Fibroblast of lung (primary cell): ENCODE measurements at regions not wholly inside any gene's neighbourhood (a gene's known extent, or its start where the extent isn't known, plus 50 kb on each side); places are given as distances from the start of the nearest gene placed in this dataset.
"Not testable (repeated sequence)": the region's sequence is repeated elsewhere in the genome, so short reads cannot be mapped to it uniquely, and the experiment has no call there.

Experiments
- DNase-seq, 2 donors: peaks; one replicate each; pipeline versions ENCODE4 v3.0.0 to v3.0.0-alpha.2; 2010; ENCODE audit warnings: low read depth in 2 of 2
- H2AFZ ChIP-seq: 2 replicates; pipeline ENCODE4 v1.5.1; 2012; ENCODE audit warnings: low read length, control low read depth, inconsistent platforms
- H3K27ac ChIP-seq: 2 replicates; pipeline ENCODE4 v1.5.1; 2011; ENCODE audit warnings: low read length, control low read depth; ENCODE audit not compliant: insufficient read depth
- H3K27me3 ChIP-seq: 2 replicates; pipeline ENCODE4 v1.5.1; 2011; ENCODE audit warnings: mild to moderate bottlenecking, low read length; ENCODE audit not compliant: control insufficient read depth, insufficient read depth
- H3K36me3 ChIP-seq: 2 replicates; pipeline ENCODE4 v1.5.1; 2011; ENCODE audit warnings: low read length; ENCODE audit not compliant: control insufficient read depth, insufficient read depth
- H3K4me1 ChIP-seq: 2 replicates; pipeline ENCODE4 v1.5.1; 2011; ENCODE audit warnings: low read length; ENCODE audit not compliant: control insufficient read depth, insufficient read depth; ENCODE audit errors: extremely low read depth
- H3K4me2 ChIP-seq: 2 replicates; pipeline ENCODE4 v1.5.1; 2011; ENCODE audit warnings: low read length, control low read depth; ENCODE audit not compliant: insufficient read depth; ENCODE audit errors: extremely low read depth
- H3K4me3 ChIP-seq, 4 experiments: fragments of 200-600 bp in 1 of 4; sonication (generic) in 1 of 4; replicated peaks in 1 of 4; 2 replicates each; pipeline ENCODE4 v1.5.1; 2011 to 2016; ENCODE audit warnings: low read length in 4 of 4, low read depth in 3 of 4, mild to moderate bottlenecking in 3 of 4, control low read depth in 2 of 4, inconsistent platforms in 1 of 4, mixed read lengths in 1 of 4; ENCODE audit not compliant: insufficient read depth in 1 of 4; ENCODE audit errors: control extremely low read depth in 1 of 4
- H3K79me2 ChIP-seq: 2 replicates; pipeline ENCODE4 v1.5.1; 2012; ENCODE audit warnings: mild to moderate bottlenecking, low read length, inconsistent platforms; ENCODE audit not compliant: control insufficient read depth, insufficient read depth
- H3K9ac ChIP-seq: 2 replicates; pipeline ENCODE4 v1.5.1; 2011; ENCODE audit warnings: mild to moderate bottlenecking, low read length, control low read depth; ENCODE audit not compliant: insufficient read depth
- H3K9me3 ChIP-seq: 2 replicates; pipeline ENCODE4 v1.5.1; 2012; ENCODE audit warnings: low read depth, low read length; ENCODE audit not compliant: control insufficient read depth, insufficient read depth
- H4K20me1 ChIP-seq: 2 replicates; pipeline ENCODE4 v1.5.1; 2011; ENCODE audit warnings: low read length; ENCODE audit not compliant: control insufficient read depth, insufficient read depth; ENCODE audit errors: extremely low read depth
- CTCF ChIP-seq, 2 donors: IDR thresholded peaks in 1 of 2; conservative IDR thresholded peaks in 1 of 2; 1 replicate in 1 of 2; 2 replicates in 1 of 2; pipeline ENCODE4 v1.5.1; 2011 to 2012; ENCODE audit warnings: low read length in 2 of 2, control low read depth in 1 of 2, inconsistent platforms in 1 of 2, low read depth in 1 of 2, mild to moderate bottlenecking in 1 of 2
- EZH2 ChIP-seq: IDR thresholded peaks from 2 replicates; pipeline ENCODE4 v1.5.1; 2012; ENCODE audit warnings: low read length, control low read depth, mild to moderate bottlenecking; ENCODE audit errors: missing control alignments

GRCh38 chr5:77859306-77859705, 83.2 kb upstream of the TBCA start:
- Histone ChIP-seq H3K27me3 (peaks cover 4% of the 10 kb centered on the region), H3K79me2 (no peaks in the 10 kb centered on the region), H3K4me1 (no peaks in the 10 kb centered on the region), H4K20me1 (no peaks in the 10 kb centered on the region), H3K27ac (no peak overlapping the region), H3K4me3 (no peak overlapping the region), H3K9ac (no peak overlapping the region), H3K36me3 (no peaks in the 10 kb centered on the region), H2AFZ (no peak overlapping the region), H3K9me3 (no peaks in the 10 kb centered on the region), H3K4me2 (no peak overlapping the region)
- TF ChIP-seq CTCF (conservative IDR thresholded peaks at IDR 0.05 in 1 of 2, IDR thresholded peaks at IDR 0.05 in 1 of 2; ENCODE audit: low read depth in 1 of 2, low read length in 2 of 2) (no peak), EZH2 (no peak)
- no peak for DNase-seq

DNA sequence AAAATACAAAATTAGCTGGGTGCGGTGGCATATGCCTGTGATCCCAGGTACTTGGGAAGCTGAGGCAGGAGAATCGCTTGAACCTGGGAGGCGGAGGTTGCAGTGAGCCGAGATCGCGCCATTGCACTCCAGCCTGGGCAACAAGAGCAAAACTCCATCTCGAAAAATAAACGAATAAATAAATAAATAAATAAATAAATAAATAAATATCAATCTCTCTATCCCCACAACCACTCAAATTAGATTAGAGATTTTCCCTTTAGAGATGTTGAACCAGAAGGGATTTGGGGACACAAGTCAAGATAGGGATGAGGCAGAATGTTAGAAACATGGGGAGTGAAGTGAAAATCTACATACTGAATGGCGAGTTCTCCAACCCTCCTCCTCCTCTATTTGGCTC, 82.5 kb upstream of the TBCA start:
- H3K27me3 ChIP-seq, H4K20me1 ChIP-seq, H3K4me2 ChIP-seq, H3K9ac ChIP-seq, H3K79me2 ChIP-seq, H2AFZ ChIP-seq, H3K4me1 ChIP-seq, H3K9me3 ChIP-seq, H3K27ac ChIP-seq, H3K36me3 ChIP-seq, DNase-seq, H3K4me3 ChIP-seq: not testable (repeated sequence)

- no peaks in the 10 kb centered on the region for H3K36me3 ChIP-seq
- no peaks in the 10 kb centered on the region for H3K9me3 ChIP-seq
- TF ChIP-seq CTCF (conservative IDR thresholded peaks at IDR 0.05 in 1 of 2, IDR thresholded peaks at IDR 0.05 in 1 of 2; ENCODE audit: low read depth in 1 of 2, low read length in 2 of 2) (no peak), EZH2 (no peak)
- peaks cover 2% of the 10 kb centered on the region for H3K4me1 ChIP-seq
- H2AFZ ChIP-seq = no peak overlapping the region
- H4K20me1 ChIP-seq = no peaks in the 10 kb centered on the region
- H3K9ac ChIP-seq = no peak overlapping the region
- no peaks in the 10 kb centered on the region for H3K79me2 ChIP-seq
- H3K27me3 ChIP-seq = no peaks in the 10 kb centered on the region
- no peak overlapping the region for H3K4me3 ChIP-seq
- no peak overlapping the region for H3K4me2 ChIP-seq
- H3K27ac ChIP-seq = no peak overlapping the region
- no peak for DNase-seq
Measured at GRCh38 chr5:77855369-77855768, 79.2 kb upstream of the TBCA start.
